Tibial nerve (tissue), 3 donors: ENCODE measurements at regions not wholly inside any gene's neighbourhood (a gene's known extent, or its start where the extent isn't known, plus 50 kb on each side); places are given as distances from the start of the nearest gene placed in this dataset.
"Not testable (repeated sequence)": the region's sequence is repeated elsewhere in the genome, so short reads cannot be mapped to it uniquely, and the experiment has no call there.

Experiments
- POLR2A ChIP-seq, 2 donors: fragments of 450-650 bp; IDR thresholded peaks; one replicate each; pipeline ENCODE4 v1.6.1; 2017; ENCODE audit warnings: antibody characterized with exemption in 2 of 2, mild to moderate bottlenecking in 2 of 2, moderate library complexity in 2 of 2
- TF ChIP-seq, protein P1 (sequence below), 5 experiments: fragments of 200-600 bp in 3 of 5; fragments of 450-650 bp in 2 of 5; sonication (generic) in 3 of 5; IDR thresholded peaks; one replicate each; pipeline ENCODE4 v1.5.1; 2016 to 2019; ENCODE audit warnings: antibody characterized with exemption in 5 of 5, mild to moderate bottlenecking in 3 of 5, moderate library complexity in 2 of 5

DNA sequence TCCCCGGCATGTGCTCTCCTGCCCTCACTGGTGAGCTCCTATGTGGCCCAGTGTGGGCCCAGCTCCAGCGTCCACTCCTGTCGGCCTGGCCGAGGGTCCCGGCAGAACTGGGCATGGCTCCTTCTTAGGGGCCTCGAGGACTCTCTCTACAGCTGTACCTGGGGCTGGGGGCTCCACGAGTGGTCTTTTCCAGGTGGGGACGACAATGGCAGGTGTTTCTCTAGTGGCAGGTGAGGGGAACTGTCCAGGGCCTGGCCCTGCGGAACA is 376.4 kb downstream of the TMEM121 start:
- TF ChIP-seq, protein P1, sequence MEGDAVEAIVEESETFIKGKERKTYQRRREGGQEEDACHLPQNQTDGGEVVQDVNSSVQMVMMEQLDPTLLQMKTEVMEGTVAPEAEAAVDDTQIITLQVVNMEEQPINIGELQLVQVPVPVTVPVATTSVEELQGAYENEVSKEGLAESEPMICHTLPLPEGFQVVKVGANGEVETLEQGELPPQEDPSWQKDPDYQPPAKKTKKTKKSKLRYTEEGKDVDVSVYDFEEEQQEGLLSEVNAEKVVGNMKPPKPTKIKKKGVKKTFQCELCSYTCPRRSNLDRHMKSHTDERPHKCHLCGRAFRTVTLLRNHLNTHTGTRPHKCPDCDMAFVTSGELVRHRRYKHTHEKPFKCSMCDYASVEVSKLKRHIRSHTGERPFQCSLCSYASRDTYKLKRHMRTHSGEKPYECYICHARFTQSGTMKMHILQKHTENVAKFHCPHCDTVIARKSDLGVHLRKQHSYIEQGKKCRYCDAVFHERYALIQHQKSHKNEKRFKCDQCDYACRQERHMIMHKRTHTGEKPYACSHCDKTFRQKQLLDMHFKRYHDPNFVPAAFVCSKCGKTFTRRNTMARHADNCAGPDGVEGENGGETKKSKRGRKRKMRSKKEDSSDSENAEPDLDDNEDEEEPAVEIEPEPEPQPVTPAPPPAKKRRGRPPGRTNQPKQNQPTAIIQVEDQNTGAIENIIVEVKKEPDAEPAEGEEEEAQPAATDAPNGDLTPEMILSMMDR (IDR thresholded peaks at IDR 0.05): not testable (repeated sequence)
- not testable (repeated sequence) for TF ChIP-seq POLR2A (IDR thresholded peaks at IDR 0.05)
